ENCODE measurements at regions not wholly inside any gene's neighbourhood (a gene's known extent, or its start where the extent isn't known, plus 50 kb on each side); places are given as distances from the start of the nearest gene placed in this dataset.

DNA sequence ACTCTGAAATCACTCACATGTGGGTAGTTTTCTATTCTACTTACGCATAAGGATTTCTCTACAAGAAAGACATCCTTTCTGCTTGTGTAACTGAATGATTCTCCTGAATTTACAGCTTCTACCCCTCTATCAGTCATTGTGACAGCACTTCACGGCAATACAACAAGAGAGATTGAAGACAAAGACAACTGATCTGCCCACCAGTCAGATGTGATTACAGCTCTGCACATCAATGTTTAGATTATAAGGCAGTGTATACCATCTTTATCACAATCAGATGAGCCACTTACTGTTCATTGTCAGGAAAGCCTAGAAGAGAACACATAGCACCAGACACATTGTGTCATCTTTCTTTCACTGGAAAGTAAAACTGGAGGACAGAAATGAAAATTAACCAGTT is 324.4 kb downstream of the CENPC start:
- no peak for DNase-seq

DNA sequence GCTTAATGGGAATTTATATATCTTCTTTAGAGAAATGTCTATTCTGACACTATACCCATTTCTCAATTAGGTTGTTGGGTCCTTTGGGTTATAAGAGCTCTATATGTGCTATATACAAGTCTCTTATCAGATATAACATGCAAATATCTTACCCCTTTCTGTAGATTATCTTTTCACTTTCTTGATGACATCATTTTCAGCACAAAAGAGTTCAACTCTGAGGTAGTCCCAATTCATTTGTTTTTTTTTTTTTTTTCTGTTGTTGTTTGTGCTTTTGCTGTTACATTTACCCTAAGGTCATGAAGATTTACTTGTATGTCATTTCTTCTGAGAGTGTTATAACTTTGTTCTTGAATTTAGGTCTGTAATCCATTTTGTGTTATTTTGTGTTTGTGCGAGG is 326.4 kb downstream of the CENPC start:
- DNase-seq = no peak

DNA sequence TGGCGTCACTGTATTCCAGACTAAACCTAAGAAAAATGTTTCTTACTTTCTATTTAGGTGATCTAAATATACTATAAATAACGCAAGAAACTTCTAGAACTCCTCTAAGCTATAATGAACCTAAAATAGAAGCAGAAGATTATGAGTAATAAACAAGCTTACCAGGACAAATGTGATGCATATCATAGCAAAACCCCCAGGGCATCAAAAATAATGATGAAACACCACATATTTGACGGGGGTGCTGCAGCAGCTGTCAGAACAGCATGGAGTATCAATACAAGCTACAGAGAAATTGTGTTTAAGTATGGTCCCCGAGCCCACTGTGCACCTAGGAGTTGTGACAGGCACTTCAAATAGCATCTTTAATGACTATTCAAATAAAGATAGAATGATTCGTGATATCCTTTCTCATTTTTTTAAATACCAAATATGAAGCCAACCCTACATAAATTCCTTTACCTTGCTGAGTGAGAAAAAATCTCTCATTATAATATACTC is 337.3 kb downstream of the CENPC start:
- no peak for DNase-seq

DNA sequence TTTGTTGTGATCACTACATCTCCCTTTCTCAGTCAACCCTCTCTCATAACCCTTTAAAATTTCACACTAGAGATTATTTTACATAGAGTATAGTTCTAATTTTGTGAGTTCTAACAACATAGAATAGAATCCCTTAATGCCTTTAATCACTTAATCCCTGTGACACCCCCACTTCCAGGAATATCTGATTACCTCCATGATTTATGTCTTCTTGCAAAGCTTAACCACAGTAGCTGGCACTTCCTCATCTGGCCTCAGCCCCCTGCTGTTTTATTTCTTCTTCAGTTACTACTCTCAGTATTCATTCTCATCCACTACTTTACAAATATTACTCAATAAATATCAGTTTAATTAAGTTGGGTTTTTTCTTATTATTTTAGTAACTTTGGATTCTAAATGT is 340.9 kb downstream of the CENPC start:
- DNase-seq = no peak

DNA sequence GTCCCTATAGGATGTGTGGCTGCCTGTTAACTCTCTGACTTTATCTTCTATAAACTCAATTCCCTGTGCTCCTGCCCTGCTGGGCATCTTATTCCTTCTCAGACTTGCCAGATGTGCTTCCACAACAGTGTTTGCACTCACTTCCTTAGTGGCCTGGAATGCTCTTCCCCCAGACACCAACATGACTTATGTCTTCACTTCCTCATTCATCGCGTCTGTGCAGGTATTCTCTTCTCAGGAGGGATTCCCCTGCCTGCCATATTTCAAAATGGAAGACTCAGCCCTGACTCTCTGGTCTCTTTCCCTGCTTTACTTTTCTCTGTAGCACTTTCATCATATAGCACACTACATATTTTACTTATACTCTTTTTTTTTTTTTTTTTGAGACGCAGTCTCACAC is 344.0 kb downstream of the CENPC start:
- DNase-seq = no peak

DNA sequence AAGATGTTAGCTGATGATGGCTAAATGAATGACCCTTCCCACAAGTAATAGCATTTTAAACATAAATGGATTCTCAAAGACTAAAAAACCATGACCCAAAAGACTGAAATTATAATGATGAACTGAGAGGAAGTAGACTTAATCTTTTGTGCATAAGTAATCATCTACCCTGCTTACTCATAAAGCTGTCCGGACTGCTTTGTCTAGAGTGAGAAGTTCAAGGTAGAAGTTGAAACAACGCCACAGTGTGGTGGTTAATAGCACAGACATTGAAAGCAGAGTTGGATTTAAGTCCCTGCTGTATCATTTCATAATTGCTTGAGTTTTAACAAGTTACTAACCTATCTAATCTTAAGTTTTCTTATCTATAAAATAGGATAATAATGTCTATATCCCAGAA is 346.6 kb downstream of the CENPC start:
- no peak for DNase-seq

DNA sequence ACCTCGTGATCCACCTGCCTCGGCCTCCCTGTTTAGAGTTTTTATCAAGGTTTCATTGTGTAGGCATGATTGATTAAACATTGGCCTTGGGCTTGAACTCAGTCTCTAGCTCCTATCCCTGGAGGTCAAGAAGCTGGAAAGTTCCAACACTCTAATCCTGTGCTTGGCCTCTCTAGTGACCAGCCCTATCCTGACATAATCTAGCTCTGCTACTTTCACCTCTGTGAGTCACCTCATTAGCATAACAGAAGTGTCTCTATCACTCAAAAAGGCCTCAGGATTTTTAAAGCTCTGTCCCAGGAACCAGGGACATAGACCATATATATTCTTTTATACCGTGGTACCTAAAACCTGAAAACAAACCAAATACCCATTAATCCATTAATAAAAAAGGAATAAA is 377.5 kb downstream of the CENPC start:
- no peak for DNase-seq

DNA sequence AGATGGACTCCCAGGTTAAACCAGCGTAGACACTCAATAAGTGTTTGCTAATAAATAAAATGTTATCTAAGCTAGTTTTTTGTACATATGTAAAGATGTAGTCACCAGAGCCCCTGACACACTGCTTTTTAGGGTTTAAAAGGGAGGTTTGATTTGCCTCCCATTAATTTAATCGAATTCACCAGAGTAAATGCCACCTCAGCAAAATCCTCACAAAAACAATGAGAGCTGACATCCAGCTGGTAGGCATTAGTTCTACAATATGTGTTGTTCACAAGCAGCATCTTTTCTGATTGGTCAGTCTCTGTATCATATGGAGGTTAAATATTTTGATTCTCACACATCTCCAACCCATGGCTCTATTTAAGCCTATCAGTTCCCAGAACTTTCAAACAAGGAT is 382.6 kb downstream of the CENPC start:
- no peak for DNase-seq

DNA sequence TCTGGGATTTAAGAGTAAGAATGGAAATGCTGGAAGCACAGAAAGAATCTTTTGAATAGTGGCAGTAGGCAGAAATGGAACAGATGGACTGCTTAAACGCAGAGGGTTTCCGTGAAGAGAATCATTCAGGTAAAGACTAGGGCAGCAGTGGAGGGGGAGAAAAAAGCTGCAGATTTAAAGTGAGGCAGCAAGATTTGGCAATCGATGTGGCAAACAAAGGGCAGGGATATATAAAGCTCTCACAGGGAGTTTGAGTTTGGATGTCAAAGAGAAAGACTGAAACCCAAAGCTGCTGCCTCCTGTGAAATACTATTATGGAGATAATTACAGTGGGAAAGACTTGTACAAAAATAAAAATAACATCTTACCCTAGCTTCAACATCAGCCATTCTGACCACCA is 384.0 kb downstream of the CENPC start:
- DNase-seq = no peak

DNA sequence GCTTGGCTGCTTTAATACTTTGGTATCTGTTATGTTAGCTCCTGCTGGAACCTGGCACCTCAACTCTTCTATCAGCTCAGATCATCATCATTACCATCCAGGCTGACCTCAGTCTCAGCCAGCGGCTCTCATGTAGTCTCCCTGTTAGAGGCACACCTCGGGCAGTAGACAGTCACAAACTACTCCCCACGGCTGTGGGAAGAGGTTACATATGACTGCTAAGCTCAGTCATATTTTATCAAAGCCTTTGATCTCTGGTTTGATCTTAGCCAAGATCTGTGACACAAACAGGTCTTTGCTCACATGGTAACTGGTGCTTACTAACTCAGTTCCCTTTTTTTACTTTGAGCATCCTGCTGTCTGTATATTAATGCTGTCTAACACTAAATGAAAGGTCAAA is 384.9 kb downstream of the CENPC start:
- no peak for DNase-seq

DNA sequence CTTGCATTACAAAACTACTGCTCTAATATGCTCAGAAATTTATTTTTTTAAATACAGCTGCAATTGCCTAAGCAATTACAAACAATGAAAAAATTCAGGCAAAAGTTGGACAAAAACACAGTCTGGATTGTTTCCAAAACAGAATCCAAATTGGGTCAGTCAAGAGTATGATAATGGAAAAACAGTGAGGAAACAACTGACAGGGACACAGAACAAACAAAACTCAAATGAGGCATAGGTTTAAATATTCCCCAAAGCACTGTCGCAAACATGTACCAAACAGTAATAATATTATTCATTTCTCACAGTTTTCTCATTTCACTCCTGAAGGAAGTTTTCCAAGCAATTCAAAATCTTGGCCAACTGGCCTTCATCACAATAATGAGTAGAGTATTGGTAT is 386.6 kb downstream of the CENPC start:
- no peak for DNase-seq

DNA sequence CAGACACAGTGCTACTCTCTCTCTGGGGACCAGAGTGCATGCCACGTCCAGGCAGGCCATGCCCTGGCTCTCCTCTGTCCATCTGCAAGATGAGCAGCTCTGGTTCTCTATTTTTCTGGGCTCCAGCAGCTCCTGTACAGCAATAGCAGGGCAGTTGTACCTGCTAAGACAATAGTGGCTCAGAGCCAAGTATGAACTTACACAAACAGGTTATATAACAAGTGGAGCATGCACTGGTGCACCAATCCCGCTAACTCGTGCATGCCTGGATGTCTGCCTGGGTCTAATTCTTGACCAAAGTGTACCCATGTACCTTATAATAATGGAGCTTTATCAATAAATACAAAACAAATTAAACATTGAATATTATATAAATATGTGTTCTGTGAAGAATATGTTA is 392.3 kb downstream of the CENPC start:
- DNase-seq = no peak

DNA sequence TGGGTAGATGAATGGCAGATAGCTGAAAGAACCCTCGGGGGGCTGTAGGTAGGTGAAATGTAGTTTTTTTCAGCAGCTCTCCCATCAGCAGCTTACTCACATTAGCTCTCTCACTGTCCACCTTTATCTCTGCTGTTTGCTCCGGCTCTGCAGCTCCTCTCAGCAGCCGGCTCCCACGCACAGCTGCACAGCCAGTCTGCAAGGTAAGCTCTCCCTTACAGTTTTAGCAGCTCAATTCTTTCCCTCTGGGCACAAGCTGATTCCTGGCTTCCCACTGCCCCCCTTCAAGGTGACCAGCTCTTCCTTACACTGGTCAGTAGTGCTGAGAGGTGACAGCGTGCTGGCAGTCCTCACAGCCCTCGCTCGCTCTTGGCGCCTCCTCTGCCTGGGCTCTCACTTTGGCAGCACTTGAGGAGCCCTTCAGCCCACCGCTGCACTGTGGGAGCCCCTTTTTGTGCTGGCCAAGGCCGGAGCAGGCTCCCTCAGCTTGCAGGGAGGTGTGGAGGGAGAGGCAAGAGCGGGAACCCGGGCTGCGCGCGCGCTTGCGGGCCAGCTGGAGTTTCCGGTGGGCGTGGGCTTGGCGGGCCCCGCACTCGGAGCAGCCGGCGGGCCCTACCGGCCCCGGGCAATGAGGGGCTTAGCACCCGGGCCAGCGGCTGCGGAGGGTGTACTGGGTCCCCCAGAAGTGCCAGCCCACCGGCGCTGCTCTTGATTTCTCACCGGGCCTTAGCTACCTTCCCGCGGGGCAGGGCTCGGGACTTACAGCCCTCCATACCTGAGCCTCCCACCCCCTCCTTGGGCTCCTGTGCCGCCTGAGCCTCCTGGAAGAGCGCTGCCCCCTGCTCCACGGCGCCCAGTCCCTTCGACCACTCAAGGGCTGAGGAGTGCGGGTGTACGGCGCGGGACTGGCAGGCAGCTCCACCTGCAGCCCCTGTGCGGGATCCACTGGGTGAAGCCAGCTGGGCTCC is 393.6 kb downstream of the CENPC start:
- no peak for DNase-seq

DNA sequence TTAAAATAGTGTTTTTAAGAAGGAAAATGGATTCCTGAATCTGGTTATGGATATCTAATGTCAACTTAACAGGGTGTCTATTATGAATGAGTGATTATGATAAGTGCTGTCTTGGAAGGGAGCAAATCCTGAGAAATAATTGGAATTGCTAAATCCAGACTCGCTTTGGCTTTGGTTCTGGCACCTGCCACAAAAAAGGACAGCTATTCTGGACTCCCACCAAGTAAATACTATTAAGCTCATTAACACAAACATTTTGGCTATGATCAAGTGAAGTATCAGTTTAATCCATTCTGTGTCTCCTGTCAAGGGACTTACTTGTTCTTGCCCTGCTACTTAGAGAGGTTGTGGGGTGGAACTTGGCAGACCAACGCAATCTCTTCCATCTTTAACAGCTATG is 403.7 kb downstream of the CENPC start:
- no peak for DNase-seq

DNA sequence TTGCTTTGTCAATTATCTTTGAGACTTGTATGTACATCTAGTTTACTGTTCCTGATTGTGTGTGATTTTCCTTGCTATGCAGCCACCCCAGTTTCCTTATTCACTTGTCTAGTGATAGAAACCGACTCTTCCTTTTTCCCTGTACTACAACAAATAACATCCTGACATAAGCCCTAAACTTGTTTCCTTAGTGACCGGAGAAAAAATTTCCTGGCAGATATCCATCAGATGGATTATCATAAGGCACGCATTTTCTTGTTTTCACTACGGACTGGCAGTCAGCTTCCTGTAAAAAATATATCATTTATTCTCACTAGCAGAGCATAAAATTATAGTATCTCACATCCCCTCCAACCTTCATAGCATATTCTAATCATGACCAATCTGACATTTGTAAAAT is 410.7 kb downstream of the CENPC start:
- no peak for DNase-seq

DNA sequence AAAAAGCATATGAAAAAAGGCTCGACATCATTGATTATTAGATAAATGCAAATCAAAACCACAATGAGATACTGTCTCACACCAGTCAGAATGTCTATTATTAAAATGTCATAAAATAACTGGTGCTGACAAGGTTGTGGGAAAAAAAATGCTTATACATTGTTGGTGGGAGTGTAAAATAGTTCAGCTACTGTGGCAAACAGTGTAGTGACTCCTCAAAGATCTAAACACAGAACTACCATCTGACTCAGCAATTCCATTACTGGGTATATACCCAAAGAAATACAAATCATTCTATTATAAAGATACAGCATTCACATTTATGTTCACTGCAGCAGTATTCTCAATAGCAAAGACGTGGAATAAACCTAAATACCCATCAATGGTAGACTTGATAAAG is 412.1 kb downstream of the CENPC start:
- DNase-seq = no peak

DNA sequence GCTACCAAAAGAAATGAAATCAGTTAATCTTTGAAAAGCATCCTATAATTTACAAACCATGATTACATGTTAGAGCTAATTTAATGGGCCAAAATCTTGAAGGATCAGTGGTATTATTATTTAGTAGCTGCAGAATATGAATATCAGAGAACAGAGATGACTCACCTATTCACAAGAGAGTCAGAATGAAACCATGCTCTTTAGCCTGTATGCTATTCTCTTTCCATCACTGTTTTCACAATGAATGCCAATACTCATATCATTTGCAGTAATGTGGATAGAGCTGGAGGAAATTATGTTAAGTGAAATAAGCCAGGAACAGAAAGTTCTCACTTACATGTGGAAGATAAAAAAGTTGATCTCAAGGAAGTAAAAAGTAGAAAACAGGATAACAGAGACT is 414.1 kb downstream of the CENPC start:
- no peak for DNase-seq

DNA sequence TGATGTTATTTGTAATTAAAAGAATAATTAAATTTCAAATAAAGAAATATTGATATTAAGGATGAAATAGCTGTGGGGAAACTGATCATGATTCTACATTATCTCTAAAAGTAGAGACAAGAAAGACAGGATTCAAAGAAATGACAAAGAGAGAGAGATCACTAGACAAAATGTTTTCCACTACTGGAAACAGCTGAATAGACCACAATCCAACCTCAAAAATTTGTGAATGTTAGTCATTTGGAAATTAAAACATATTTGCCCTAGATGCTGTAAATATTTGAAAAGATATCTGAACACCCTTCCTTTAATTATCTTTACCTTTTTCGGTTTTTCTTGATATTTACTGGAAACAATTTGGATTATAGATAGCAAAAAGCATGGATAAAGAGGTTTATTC is 414.9 kb downstream of the CENPC start:
- no peak for DNase-seq

DNA sequence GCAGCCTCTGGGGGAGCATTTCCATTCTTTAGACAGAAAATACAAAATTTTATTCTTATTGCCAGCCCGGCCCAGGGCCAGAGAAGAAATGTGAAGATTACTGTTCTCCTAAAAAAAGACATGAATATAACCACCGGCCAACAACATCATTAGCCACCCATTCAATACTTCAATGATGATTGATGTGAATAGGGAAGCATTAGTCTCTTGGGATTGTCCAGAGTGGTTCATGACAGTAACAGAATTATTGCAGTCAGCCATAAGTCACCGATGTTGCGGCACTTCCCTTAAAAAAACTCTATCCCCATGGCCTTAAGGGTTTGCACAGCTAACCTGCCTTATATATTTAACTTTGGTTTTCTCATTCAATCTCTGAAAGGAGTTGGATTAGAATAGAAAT is 418.7 kb downstream of the CENPC start:
- DNase-seq = no peak

DNA sequence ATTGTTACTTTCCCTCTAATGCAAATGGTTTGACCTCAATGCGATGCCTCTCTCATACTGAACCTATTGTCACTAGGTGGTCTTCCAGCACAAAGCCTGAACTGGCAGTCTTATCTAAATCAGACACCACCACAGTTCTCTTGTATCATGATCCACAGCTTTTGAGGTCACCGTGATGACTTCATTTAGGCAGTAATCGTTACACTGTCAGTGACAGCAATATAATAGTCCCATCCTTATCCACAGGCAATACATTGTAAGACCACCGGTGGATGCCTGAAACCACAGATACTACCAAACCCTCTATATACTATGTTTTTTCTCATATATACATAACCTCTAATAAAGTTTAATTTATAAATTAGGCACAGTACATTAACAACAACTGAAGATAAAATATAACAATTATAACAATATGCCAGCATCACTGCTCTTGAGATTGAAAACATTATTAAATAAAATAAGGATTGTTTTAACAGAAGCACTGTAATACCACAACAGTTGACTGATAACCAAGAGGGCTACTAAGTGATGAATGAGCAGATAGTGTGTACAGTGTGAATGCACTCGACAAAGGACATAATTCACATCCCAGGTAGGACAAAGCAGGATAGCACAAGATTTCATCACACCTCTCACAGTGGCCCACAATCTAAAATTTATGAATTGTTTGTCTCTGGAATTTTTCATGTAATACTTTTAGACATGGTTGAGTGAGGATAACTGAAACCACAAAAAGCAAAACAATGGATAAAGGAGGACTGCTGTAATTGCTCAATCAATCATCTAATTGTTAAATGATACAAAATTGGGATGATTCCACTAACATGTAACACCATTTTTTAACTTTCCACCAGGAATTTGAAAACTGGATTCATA is 419.4 kb downstream of the CENPC start:
- DNase-seq = no peak

DNA sequence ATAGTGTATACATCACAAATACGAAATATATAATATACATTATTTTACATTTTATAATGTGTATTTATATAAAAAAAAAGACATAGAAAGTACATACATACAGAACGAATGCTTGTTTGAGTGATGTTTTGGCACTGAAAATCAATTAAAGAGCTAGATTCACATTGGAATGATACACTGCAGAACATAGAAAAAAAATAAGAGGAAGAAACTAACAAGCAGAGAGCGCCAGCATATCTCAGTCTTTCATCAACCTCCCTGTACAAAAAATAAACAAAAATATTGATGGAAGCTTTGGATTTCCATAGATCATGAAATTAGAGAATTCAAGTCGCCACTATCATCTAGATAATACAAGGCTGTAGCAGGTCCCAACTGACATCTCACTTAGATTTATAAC is 420.6 kb downstream of the CENPC start:
- no peak for DNase-seq

DNA sequence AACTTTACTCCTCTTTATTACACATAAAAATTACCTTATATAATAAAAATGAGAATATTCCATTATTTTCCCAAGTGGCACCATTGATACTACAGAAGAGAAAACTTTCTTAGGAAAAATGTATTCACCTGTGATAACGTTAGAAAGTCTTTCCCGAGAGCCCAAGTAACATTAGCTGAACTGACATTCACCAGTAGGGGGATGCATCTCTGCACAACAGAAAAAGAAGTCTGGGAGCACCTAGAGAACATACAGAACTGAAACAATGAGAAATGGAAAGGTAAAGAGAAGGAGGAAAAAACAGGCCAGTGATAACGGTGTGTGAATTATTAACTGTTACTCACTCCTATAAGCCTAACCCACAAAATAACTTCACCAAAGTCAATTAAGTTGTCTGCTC is 423.3 kb downstream of the CENPC start:
- DNase-seq = no peak

DNA sequence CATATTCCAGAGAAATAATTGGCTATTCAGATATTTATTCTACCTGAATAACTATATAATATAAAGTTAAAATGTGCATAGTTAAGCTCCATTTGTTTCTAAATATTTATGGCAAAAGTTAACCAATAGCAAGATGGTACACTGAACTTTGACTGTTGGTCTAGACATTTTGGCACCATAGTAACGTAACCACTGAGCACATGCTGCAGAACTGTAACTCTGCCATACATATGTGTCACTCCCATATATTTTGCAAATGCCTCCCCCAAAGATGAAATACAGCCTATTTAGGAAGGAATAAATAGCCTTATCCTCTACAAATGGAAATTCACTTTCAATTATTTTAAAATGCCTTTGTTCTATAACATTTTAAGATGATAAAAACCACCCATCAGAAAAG is 424.9 kb downstream of the CENPC start:
- DNase-seq = no peak

DNA sequence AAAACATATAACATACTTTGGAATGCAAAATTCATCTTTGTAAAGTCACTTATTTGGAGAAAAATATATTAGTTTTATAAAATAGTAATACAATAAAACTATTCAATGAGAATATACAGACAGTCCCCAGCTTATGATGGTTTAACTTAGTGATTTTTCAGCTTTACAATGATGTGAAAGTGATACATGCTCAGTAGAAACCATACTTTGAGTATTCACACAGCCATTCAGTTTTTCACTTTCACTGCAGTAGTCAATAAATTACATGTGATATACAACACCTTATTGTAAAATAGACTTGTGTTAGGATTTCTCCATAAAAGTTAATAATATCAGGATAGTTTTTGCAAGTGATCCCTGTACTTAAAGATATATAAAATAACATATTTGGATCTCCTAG is 436.0 kb downstream of the CENPC start:
- no peak for DNase-seq

All from CD4-positive, alpha-beta T cell treated with Interleukin-4 for 4 hours (primary cell).